ENCODE measurements at regions not wholly inside any gene's neighbourhood (a gene's known extent, or its start where the extent isn't known, plus 50 kb on each side); places are given as distances from the start of the nearest gene placed in this dataset.

DNA sequence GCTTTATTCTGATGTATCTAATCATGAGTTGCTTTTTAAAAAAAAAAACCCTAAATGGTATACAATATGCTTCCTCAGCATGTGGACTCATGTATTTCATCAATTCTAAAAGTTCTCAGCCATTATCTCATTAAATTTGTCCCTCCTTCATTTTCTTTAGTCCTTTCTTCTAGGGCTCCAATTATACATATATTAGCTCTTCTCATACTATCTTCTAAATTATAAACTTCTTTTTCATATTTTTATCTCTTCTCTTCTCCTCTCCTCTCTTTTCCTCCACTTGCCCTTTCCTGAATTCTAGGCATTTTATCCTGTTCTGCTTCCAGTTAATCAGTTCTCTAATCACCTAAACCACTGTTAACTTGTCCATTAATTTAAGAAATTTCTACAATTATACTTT lies 55.0 kb upstream of the IL33 start:
- no peak overlapping the region for H3K4me3 ChIP-seq (ENCODE audit: control insufficient read depth, low read depth, low read length)
- TF ChIP-seq, protein P1, sequence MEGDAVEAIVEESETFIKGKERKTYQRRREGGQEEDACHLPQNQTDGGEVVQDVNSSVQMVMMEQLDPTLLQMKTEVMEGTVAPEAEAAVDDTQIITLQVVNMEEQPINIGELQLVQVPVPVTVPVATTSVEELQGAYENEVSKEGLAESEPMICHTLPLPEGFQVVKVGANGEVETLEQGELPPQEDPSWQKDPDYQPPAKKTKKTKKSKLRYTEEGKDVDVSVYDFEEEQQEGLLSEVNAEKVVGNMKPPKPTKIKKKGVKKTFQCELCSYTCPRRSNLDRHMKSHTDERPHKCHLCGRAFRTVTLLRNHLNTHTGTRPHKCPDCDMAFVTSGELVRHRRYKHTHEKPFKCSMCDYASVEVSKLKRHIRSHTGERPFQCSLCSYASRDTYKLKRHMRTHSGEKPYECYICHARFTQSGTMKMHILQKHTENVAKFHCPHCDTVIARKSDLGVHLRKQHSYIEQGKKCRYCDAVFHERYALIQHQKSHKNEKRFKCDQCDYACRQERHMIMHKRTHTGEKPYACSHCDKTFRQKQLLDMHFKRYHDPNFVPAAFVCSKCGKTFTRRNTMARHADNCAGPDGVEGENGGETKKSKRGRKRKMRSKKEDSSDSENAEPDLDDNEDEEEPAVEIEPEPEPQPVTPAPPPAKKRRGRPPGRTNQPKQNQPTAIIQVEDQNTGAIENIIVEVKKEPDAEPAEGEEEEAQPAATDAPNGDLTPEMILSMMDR (IDR thresholded peaks at IDR 0.05; ENCODE audit: control insufficient read depth, insufficient read depth, low read depth, low read length, missing control alignments) = no peak
- DNase-seq (ENCODE audit: low read depth) = no peak

DNA sequence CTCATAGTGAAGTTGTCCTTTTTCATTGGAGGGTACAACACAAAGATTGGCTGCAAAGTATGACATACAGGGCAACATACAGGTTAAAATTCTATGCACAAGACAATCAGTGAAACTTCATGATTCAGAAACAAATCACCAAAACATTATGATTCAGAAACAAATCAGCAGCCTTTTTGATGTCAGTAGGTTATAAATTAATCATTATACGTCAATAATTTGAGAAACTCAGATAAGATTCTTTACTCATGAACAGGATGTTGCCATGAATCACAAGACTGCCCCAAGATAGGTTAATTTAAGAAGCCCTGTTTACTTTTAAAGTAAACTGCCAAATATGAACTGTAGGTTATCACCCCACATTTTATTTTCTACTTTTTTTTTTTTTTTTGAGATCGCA lies 62.2 kb upstream of the IL33 start:
- TF ChIP-seq, protein P1 (IDR thresholded peaks at IDR 0.05; ENCODE audit: control insufficient read depth, insufficient read depth, low read depth, low read length, missing control alignments) = no peak
- DNase-seq (ENCODE audit: low read depth) = no peak
- H3K4me3 ChIP-seq (ENCODE audit: control insufficient read depth, low read depth, low read length) = no peak overlapping the region

DNA sequence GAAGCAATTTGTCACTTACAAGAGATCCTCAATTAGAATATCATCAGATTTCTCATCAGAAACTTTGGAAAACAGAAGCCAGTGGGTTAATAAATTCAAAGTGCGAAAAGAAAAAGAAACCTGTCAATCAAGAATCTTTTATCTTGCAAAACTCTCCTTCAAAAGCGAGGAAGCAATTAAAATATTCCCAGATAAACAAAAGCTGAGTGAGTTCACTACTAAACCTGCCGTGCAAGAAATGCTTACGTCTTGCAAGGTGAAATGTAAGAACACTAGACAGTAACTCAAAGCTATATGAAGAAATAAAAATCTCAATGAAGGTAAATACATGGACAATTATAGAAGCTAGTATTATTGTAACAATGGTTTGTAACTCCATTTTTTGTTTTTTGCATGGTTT lies 62.8 kb upstream of the IL33 start:
- no peak overlapping the region for H3K4me3 ChIP-seq (ENCODE audit: control insufficient read depth, low read depth, low read length)
- no peak for DNase-seq (ENCODE audit: low read depth)
- TF ChIP-seq, protein P1 (IDR thresholded peaks at IDR 0.05; ENCODE audit: control insufficient read depth, insufficient read depth, low read depth, low read length, missing control alignments) = no peak

DNA sequence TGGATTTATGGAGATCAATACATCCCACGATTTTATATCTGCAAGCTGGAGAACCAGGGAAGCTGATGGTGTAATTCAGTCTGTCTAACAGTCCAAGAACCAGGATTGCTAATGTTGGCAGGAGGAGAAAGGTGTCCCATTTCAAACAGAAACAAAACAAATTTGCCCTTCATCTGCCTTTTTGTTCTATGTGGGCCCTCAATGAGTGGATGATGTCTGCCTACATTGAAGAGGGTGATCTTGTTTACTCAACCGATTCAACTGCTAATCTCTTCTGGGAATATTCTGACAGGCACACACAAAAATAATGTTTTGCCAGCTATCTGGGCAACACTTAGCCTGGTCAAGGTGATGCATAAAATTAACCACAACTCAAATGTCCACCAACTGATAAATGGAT lies 65.1 kb upstream of the IL33 start:
- TF ChIP-seq, protein P1 (IDR thresholded peaks at IDR 0.05; ENCODE audit: control insufficient read depth, insufficient read depth, low read depth, low read length, missing control alignments) = no peak
- no peak overlapping the region for H3K4me3 ChIP-seq (ENCODE audit: control insufficient read depth, low read depth, low read length)
- DNase-seq (ENCODE audit: low read depth) = no peak

DNA sequence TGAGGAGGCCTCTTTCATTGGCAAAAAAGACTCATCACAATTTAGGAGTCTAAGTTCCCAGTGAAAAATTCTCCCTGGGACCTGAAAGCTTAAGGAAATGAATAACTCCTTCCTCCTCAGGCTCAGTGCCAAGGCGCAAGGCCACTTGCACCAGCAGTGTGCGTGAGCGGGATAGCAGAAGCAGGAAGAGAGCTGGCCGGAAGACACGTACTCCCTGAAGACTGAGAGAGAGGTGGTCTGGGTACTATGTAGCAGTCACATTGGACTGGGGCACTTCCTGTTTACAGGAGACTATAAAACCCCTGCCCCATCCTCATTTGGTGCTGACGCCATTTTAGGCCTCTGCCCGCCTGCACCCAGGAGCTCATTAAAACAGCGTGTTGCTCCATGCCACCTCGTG lies 66.3 kb upstream of the IL33 start:
- TF ChIP-seq, protein P1 (IDR thresholded peaks at IDR 0.05; ENCODE audit: control insufficient read depth, insufficient read depth, low read depth, low read length, missing control alignments) = no peak
- DNase-seq (ENCODE audit: low read depth) = no peak
- H3K4me3 ChIP-seq (ENCODE audit: control insufficient read depth, low read depth, low read length) = no peak overlapping the region

DNA sequence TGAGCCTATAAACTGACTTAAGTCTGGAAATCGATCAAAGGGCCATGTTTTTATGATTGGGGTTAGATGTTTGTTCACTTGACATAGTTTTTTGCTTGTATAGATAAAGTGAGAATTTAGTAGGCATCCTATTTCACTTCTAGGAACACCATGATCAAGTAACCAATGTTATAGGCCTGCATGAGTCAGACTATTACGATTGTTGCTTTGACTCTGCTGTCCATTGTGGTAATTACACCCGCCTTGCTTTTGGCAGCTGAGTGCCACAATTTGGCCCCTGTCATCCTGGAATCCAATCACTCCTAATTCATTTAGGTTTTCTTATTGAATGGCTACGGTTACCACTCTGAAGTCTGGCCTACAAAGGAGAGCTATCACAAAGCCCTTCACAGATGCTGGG lies 67.8 kb upstream of the IL33 start:
- no peak for DNase-seq (ENCODE audit: low read depth)
- no peak overlapping the region for H3K4me3 ChIP-seq (ENCODE audit: control insufficient read depth, low read depth, low read length)
- TF ChIP-seq, protein P1 (IDR thresholded peaks at IDR 0.05; ENCODE audit: control insufficient read depth, insufficient read depth, low read depth, low read length, missing control alignments) = no peak

DNA sequence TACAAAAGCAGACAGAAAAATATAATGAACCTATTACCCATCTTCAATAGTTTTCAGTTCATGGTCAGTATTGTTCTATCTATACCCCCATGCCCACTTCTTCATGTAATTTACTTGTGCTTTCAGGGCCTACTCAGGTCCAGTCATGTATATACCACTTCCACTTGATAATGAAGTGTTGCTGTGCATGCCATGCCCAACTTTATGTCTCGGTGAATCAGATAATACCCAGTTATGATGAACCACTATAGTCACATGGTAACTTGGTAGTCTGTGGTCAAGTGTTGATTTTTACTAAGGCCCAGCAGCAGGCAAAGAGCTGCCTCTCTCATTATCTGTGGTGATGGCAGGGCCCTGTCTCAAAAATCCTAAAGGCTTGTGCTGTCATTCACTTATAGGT lies 70.7 kb upstream of the IL33 start:
- no peak for DNase-seq (ENCODE audit: low read depth)
- H3K4me3 ChIP-seq (ENCODE audit: control insufficient read depth, low read depth, low read length) = no peak overlapping the region
- TF ChIP-seq, protein P1 (IDR thresholded peaks at IDR 0.05; ENCODE audit: control insufficient read depth, insufficient read depth, low read depth, low read length, missing control alignments) = no peak

All from AG09309 (cell line).